Karpas-422 (cell line): ENCODE measurements at regions not wholly inside any gene's neighbourhood (a gene's known extent, or its start where the extent isn't known, plus 50 kb on each side); places are given as distances from the start of the nearest gene placed in this dataset.

Source experiments
- DNase-seq: peaks from one replicate; pipeline ENCODE4 v3.0.0-alpha.2; 2015
- H2AFZ ChIP-seq: fragments of 200-600 bp; sonication (generic); 2 replicates; pipeline ENCODE4 v1.6.1; 2014; ENCODE audit warnings: antibody characterized with exemption, low read length, mixed read lengths
- H3K27ac ChIP-seq: fragments of 200-600 bp; sonication (generic); 2 replicates; pipeline ENCODE4 v1.5.1; 2014; ENCODE audit warnings: mild to moderate bottlenecking, low read length, moderate library complexity
- H3K27me3 ChIP-seq: fragments of 200-600 bp; sonication (generic); 2 replicates; pipeline ENCODE4 v1.6.1; 2014; ENCODE audit warnings: low read length, mixed read lengths
- H3K36me3 ChIP-seq: fragments of 200-600 bp; sonication (generic); 2 replicates; pipeline ENCODE4 v1.6.1; 2014; ENCODE audit warnings: low read length, mixed read lengths; ENCODE audit not compliant: insufficient read depth
- H3K4me1 ChIP-seq: fragments of 200-600 bp; sonication (generic); 2 replicates; pipeline ENCODE4 v1.6.1; 2014; ENCODE audit warnings: mild to moderate bottlenecking, low read length, mixed read lengths
- H3K4me2 ChIP-seq: fragments of 200-600 bp; sonication (generic); 2 replicates; pipeline ENCODE4 v1.6.1; 2014; ENCODE audit warnings: low read length, low read depth, mild to moderate bottlenecking; ENCODE audit not compliant: poor library complexity, severe bottlenecking
- H3K4me3 ChIP-seq: fragments of 200-600 bp; sonication (generic); 2 replicates; pipeline ENCODE4 v1.5.1; 2014; ENCODE audit warnings: mild to moderate bottlenecking, antibody characterized with exemption, low read length, mixed read lengths
- H3K79me2 ChIP-seq: fragments of 200-600 bp; sonication (generic); 2 replicates; pipeline ENCODE4 v1.6.1; 2014; ENCODE audit warnings: mild to moderate bottlenecking, low read length, mixed read lengths
- H3K9ac ChIP-seq: fragments of 200-600 bp; sonication (generic); 2 replicates; pipeline ENCODE4 v1.6.0; 2014; ENCODE audit warnings: low read length
- H3K9me2 ChIP-seq: fragments of 200-600 bp; sonication (generic), shearing (Covaris generic); replicated peaks from 2 replicates; pipeline ENCODE4 v1.6.0; 2014; ENCODE audit warnings: mild to moderate bottlenecking, low read length, moderate library complexity; ENCODE audit not compliant: insufficient read depth
- H3K9me3 ChIP-seq: fragments of 300-700, 200-600 bp; sonication (generic); 2 replicates; pipeline ENCODE4 v1.6.1; 2014; ENCODE audit warnings: low read length, mixed read lengths
- H4K20me1 ChIP-seq: fragments of 200-600 bp; sonication (generic); 2 replicates; pipeline ENCODE4 v1.6.1; 2014; ENCODE audit warnings: mild to moderate bottlenecking, antibody characterized with exemption, low read length, low read depth; ENCODE audit not compliant: insufficient read depth

GRCh38 chr10:43712821-43713584 is 64.3 kb upstream of the ZNF32 start:
- Histone ChIP-seq H3K9ac (no peak overlapping the region), H3K27me3 (no peaks in the 10 kb centered on the region), H3K4me1 (peaks cover 2% of the 10 kb centered on the region; the same call in 1 of the 2 replicates), H3K4me3 (no peak overlapping the region), H3K36me3 (no peaks in the 10 kb centered on the region), H3K9me2 (no peaks in the 10 kb centered on the region), H4K20me1 (no peaks in the 10 kb centered on the region), H3K9me3 (no peaks in the 10 kb centered on the region), H3K4me2 (no peak overlapping the region), H2AFZ (no peak overlapping the region), H3K27ac (no peak overlapping the region), H3K79me2 (no peaks in the 10 kb centered on the region)
- no peak for DNase-seq

- no peak for DNase-seq
- H3K4me1 ChIP-seq = peaks cover 2% of the 10 kb centered on the region; the same call in 1 of the 2 replicates
- no peak overlapping the region for H2AFZ ChIP-seq
- H3K9me2 ChIP-seq = no peaks in the 10 kb centered on the region
- no peaks in the 10 kb centered on the region for H3K36me3 ChIP-seq
- no peak overlapping the region for H3K9ac ChIP-seq
- no peaks in the 10 kb centered on the region for H3K27me3 ChIP-seq
- no peak overlapping the region for H3K4me3 ChIP-seq
- no peaks in the 10 kb centered on the region for H3K79me2 ChIP-seq
- no peak overlapping the region for H3K4me2 ChIP-seq
- no peaks in the 10 kb centered on the region for H3K9me3 ChIP-seq
- H3K27ac ChIP-seq = no peak overlapping the region
- no peaks in the 10 kb centered on the region for H4K20me1 ChIP-seq
Measured at GRCh38 chr10:43710772-43711471, 62.2 kb upstream of the ZNF32 start.

GRCh38 chr10:43708262-43708661 is 59.6 kb upstream of the ZNF32 start:
- H3K4me3 ChIP-seq = no peak overlapping the region
- no peaks in the 10 kb centered on the region for H3K27me3 ChIP-seq
- H3K36me3 ChIP-seq = no peaks in the 10 kb centered on the region
- H3K9me2 ChIP-seq = no peaks in the 10 kb centered on the region
- H3K4me1 ChIP-seq = peaks cover 2% of the 10 kb centered on the region; the same call in 1 of the 2 replicates
- no peak for DNase-seq
- H4K20me1 ChIP-seq = no peaks in the 10 kb centered on the region
- H3K4me2 ChIP-seq = no peak overlapping the region
- no peaks in the 10 kb centered on the region for H3K79me2 ChIP-seq
- no peak overlapping the region for H3K9ac ChIP-seq
- H3K9me3 ChIP-seq = no peaks in the 10 kb centered on the region
- H2AFZ ChIP-seq = no peak overlapping the region
- no peak overlapping the region for H3K27ac ChIP-seq

GRCh38 chr10:43707770-43708169 is 59.1 kb upstream of the ZNF32 start:
- no peak overlapping the region for H3K4me2 ChIP-seq
- no peaks in the 10 kb centered on the region for H3K27me3 ChIP-seq
- no peaks in the 10 kb centered on the region for H3K9me2 ChIP-seq
- H3K4me1 ChIP-seq = peaks cover 2% of the 10 kb centered on the region; the same call in 1 of the 2 replicates
- no peak overlapping the region for H3K27ac ChIP-seq
- H2AFZ ChIP-seq = no peak overlapping the region
- no peaks in the 10 kb centered on the region for H3K9me3 ChIP-seq
- H3K36me3 ChIP-seq = no peaks in the 10 kb centered on the region
- no peaks in the 10 kb centered on the region for H4K20me1 ChIP-seq
- H3K79me2 ChIP-seq = no peaks in the 10 kb centered on the region
- H3K9ac ChIP-seq = no peak overlapping the region
- no peak overlapping the region for H3K4me3 ChIP-seq
- DNase-seq = no peak

GRCh38 chr10:43706166-43706565 is 57.5 kb upstream of the ZNF32 start:
- H3K4me2 ChIP-seq = no peak overlapping the region
- no peaks in the 10 kb centered on the region for H3K9me3 ChIP-seq
- no peaks in the 10 kb centered on the region for H3K36me3 ChIP-seq
- no peaks in the 10 kb centered on the region for H3K9me2 ChIP-seq
- no peak overlapping the region for H3K9ac ChIP-seq
- H4K20me1 ChIP-seq = no peaks in the 10 kb centered on the region
- H3K27me3 ChIP-seq = no peaks in the 10 kb centered on the region
- no peak overlapping the region for H3K4me3 ChIP-seq
- DNase-seq = no peak
- H2AFZ ChIP-seq = no peak overlapping the region
- H3K79me2 ChIP-seq = no peaks in the 10 kb centered on the region
- no peak overlapping the region for H3K27ac ChIP-seq
- no peaks in the 10 kb centered on the region for H3K4me1 ChIP-seq

GRCh38 chr10:43703286-43703685 is 54.6 kb upstream of the ZNF32 start:
- no peaks in the 10 kb centered on the region for H3K79me2 ChIP-seq
- no peak overlapping the region for H3K9ac ChIP-seq
- H3K9me2 ChIP-seq = no peaks in the 10 kb centered on the region
- H3K4me1 ChIP-seq = no peaks in the 10 kb centered on the region
- no peak overlapping the region for H3K27ac ChIP-seq
- H3K36me3 ChIP-seq = no peaks in the 10 kb centered on the region
- no peak for DNase-seq
- H3K4me3 ChIP-seq = no peak overlapping the region
- no peak overlapping the region for H3K4me2 ChIP-seq
- H4K20me1 ChIP-seq = no peaks in the 10 kb centered on the region
- no peaks in the 10 kb centered on the region for H3K27me3 ChIP-seq
- no peaks in the 10 kb centered on the region for H3K9me3 ChIP-seq
- no peak overlapping the region for H2AFZ ChIP-seq

GRCh38 chr10:43702936-43703281 is 54.2 kb upstream of the ZNF32 start:
- Histone ChIP-seq H3K9me3 (no peaks in the 10 kb centered on the region), H3K79me2 (no peaks in the 10 kb centered on the region), H3K27me3 (no peaks in the 10 kb centered on the region), H3K36me3 (no peaks in the 10 kb centered on the region), H3K9ac (no peak overlapping the region), H2AFZ (no peak overlapping the region), H3K4me2 (no peak overlapping the region), H3K9me2 (no peaks in the 10 kb centered on the region), H3K4me1 (no peaks in the 10 kb centered on the region), H3K4me3 (no peak overlapping the region), H3K27ac (no peak overlapping the region), H4K20me1 (no peaks in the 10 kb centered on the region)
- DNase-seq = no peak

GRCh38 chr10:43702213-43702935 is 53.7 kb upstream of the ZNF32 start:
- Histone ChIP-seq H3K4me2 (no peak overlapping the region), H3K9me3 (no peaks in the 10 kb centered on the region), H3K27me3 (no peaks in the 10 kb centered on the region), H3K9ac (no peak overlapping the region), H3K79me2 (no peaks in the 10 kb centered on the region), H3K36me3 (no peaks in the 10 kb centered on the region), H4K20me1 (no peaks in the 10 kb centered on the region), H3K27ac (no peak overlapping the region), H3K9me2 (no peaks in the 10 kb centered on the region), H3K4me3 (no peak overlapping the region), H3K4me1 (no peaks in the 10 kb centered on the region), H2AFZ (no peak overlapping the region)
- no peak for DNase-seq
